Right lobe of liver (tissue), 4 donors: ENCODE measurements at regions not wholly inside any gene's neighbourhood (a gene's known extent, or its start where the extent isn't known, plus 50 kb on each side); places are given as distances from the start of the nearest gene placed in this dataset.

ENCODE experiments used
- POLR2A ChIP-seq: fragments of 450-650 bp; IDR thresholded peaks from one replicate; pipeline ENCODE4 v1.6.1; 2017; ENCODE audit warnings: antibody characterized with exemption, mild to moderate bottlenecking
- TF ChIP-seq, protein P1 (sequence below), 4 donors: fragments of 200-600 bp in 3 of 4; fragments of 450-650 bp in 1 of 4; IDR thresholded peaks; one replicate each; pipeline versions ENCODE4 v1.5.1 to v1.8.0; 2016 to 2022; ENCODE audit warnings: antibody characterized with exemption in 4 of 4, mild to moderate bottlenecking in 2 of 4
- donor health status: DM: no; HTN: no; CAD: no.
- donor health status: DM: no; HTN: no; CAD: no.
- donor health status: DM: no; HTN: yes; CAD: no.

GRCh38 chr4:134388351-134388750 is 186.8 kb upstream of the PABPC4L start:
- TF ChIP-seq, protein P1, sequence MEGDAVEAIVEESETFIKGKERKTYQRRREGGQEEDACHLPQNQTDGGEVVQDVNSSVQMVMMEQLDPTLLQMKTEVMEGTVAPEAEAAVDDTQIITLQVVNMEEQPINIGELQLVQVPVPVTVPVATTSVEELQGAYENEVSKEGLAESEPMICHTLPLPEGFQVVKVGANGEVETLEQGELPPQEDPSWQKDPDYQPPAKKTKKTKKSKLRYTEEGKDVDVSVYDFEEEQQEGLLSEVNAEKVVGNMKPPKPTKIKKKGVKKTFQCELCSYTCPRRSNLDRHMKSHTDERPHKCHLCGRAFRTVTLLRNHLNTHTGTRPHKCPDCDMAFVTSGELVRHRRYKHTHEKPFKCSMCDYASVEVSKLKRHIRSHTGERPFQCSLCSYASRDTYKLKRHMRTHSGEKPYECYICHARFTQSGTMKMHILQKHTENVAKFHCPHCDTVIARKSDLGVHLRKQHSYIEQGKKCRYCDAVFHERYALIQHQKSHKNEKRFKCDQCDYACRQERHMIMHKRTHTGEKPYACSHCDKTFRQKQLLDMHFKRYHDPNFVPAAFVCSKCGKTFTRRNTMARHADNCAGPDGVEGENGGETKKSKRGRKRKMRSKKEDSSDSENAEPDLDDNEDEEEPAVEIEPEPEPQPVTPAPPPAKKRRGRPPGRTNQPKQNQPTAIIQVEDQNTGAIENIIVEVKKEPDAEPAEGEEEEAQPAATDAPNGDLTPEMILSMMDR (IDR thresholded peaks at IDR 0.05): no peak
- TF ChIP-seq POLR2A: no peak
